Fibroblast of villous mesenchyme (primary cell): ENCODE measurements at regions not wholly inside any gene's neighbourhood (a gene's known extent, or its start where the extent isn't known, plus 50 kb on each side); places are given as distances from the start of the nearest gene placed in this dataset.
"Not testable (repeated sequence)": the region's sequence is repeated elsewhere in the genome, so short reads cannot be mapped to it uniquely, and the experiment has no call there.

Experiments
- DNase-seq: peaks from one replicate; pipeline ENCODE4 v3.0.0-alpha.2; 2010; ENCODE audit warnings: low read depth
- H3K4me3 ChIP-seq: 2 replicates; pipeline ENCODE4 v1.5.1; 2011; ENCODE audit warnings: low read depth, mild to moderate bottlenecking, low read length
- TF ChIP-seq, protein P1 (sequence below): IDR thresholded peaks from 2 replicates; pipeline ENCODE4 v1.5.1; 2012; ENCODE audit warnings: low read depth, mild to moderate bottlenecking, low read length; ENCODE audit not compliant: insufficient read depth

DNA sequence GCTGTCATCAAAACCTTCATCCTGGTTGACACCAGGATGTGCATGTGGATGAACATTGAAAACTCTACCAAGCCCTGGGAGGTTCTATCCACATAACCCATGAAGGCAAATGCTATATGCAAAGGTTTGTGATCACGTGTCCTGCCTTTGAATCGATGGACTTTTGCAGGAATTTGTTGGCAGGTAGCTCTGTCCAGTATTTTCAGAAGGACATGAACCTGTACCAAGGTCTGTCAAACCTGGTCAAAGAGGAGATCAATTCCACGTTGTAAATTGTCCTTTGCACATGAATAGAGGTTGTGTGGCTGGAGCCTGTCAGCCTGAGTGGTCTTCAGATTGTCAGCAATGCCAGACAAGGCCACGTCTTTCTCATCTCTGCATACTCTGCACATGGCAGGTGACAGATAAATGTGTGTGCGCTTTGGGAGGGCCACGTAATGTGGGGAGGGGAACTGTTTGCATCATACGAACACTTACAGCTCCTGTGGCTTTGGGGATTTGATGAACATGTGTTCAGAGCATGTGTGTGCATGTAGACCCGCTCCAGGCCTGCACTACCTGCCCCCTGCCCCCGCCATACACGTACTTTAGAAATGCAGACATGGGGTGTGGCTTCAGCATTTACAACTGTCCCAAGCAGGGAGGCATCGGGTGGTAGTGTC lies 169.1 kb downstream of the ERMARD start:
- DNase-seq, result no peak
- no peak overlapping the region for H3K4me3 ChIP-seq
- TF ChIP-seq, protein P1, sequence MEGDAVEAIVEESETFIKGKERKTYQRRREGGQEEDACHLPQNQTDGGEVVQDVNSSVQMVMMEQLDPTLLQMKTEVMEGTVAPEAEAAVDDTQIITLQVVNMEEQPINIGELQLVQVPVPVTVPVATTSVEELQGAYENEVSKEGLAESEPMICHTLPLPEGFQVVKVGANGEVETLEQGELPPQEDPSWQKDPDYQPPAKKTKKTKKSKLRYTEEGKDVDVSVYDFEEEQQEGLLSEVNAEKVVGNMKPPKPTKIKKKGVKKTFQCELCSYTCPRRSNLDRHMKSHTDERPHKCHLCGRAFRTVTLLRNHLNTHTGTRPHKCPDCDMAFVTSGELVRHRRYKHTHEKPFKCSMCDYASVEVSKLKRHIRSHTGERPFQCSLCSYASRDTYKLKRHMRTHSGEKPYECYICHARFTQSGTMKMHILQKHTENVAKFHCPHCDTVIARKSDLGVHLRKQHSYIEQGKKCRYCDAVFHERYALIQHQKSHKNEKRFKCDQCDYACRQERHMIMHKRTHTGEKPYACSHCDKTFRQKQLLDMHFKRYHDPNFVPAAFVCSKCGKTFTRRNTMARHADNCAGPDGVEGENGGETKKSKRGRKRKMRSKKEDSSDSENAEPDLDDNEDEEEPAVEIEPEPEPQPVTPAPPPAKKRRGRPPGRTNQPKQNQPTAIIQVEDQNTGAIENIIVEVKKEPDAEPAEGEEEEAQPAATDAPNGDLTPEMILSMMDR, result no peak

DNA sequence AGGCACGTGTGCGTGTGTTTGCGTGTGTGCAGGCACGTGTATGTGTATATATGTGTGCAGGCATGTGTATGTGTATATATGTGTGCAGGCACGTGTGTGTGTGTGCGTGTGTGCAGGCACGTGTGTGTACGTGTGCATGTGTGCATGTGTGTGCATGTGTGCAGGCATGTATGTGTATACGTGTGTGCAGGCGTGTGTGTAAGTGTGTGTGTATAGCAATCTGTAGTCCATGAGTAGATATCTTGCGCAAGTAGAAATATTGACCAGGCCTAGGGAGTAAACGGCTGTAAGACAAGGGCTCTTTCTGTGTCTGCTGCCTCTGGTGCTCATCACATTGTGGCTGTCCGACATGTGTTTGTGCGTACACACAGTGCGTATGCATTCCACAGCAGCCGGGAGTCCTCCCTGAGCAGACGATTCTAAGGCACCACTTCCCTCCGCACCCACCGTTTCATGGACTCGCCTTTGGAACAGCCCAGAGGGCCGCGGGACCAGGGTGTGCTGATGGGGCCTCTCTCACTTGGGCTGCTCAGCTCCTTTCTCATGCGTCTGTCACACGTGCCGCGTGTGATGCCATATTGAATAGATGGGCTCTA lies 167.6 kb downstream of the ERMARD start:
- no peak for DNase-seq
- TF ChIP-seq, protein P1, result no peak
- no peak overlapping the region for H3K4me3 ChIP-seq

DNA sequence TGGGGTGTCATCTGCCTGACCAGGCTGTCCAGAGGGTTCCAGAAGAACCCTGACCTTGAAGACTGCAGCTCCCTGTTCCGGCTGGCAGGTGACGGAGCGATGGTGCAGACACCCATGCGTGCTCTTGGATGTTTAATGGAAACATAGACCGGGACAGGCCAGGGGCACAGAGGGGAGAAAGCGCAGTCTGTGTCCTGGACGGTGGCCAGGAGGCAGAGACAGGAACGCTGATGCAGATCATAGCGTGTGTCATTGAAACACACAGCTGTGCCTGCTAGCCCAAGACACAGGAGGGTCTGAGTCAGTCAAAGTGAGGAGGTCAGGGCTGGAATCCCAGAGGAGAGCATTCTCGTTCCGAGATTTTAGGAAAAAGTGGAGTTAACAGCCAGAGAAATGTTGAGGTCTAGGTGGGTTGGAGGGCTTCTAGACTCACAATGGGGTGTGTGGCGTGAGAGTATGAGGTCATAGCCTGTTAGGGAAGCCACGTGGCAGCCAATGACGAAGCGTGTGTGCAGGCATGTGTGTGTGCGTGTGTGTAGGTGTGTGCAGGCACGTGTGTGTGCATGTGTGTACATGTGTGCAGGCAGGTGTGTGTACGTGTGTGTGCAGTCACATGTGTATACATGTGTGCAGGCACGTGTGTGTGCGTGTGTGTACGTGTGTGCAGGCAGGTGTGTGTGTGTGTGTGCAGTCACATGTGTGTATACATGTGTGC lies 167.0 kb downstream of the ERMARD start:
- no peak for DNase-seq
- TF ChIP-seq, protein P1, result no peak

DNA sequence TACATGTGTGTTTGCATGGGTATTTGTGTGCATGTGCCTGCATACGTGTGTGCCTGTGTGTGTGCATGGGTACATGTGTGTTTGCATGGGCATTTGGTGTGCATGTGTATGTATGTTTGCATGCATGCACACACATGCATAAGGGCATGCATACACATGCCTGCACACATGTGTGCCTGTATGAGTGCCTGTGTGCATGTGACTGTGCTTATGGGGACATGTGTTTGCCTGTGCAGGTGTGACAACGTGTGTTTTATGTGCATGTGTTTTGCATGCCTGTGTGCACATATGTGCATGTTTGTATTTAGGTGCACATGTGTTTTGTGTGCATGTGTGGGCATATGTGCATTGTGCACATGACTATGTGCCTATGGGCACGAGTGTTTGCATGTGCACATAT lies 165.7 kb downstream of the ERMARD start:
- TF ChIP-seq, protein P1, result no peak
- no peak for DNase-seq
- no peak overlapping the region for H3K4me3 ChIP-seq

More for the DNA sequence above, 167.0 kb downstream of the ERMARD start:
- H3K4me3 ChIP-seq, result no peak overlapping the region

DNA sequence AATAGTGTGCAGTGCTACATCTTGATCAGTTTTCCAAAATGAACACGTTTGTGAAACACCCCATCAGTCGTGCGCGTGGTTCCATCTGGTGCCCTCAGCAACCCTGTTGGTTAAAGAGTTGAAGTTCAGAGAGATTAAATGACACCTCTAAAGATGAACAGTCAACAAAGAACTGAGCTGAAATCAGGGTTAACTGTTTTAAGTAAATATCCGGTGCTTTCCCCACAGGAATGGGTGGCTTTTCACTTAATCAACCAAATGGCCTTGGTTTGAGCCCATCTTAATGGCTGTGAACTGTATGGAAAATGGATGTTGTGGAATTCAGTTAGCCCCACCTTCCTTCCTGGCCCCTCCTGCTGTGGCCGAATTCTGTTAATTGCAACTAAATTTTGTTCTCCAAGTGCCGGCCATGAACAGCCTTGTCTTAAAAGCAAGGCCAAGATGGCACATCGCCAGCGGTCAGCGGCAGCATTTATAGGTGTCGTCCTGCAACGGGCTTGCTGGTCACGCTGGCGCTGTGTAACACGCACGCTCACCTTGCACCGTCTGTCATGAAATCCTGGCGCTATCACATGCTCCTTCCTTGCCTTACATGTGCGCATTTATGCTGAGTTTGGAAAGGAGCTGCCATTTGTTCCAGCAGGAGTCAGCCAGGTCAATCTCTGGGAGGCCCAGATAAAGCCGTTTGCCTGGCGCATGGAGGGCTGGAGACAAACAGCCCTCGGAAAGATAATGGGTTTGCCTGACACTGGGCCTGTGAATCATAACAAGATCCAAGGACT lies 164.5 kb downstream of the ERMARD start:
- TF ChIP-seq, protein P1, result no peak
- no peak for DNase-seq
- no peak overlapping the region for H3K4me3 ChIP-seq

DNA sequence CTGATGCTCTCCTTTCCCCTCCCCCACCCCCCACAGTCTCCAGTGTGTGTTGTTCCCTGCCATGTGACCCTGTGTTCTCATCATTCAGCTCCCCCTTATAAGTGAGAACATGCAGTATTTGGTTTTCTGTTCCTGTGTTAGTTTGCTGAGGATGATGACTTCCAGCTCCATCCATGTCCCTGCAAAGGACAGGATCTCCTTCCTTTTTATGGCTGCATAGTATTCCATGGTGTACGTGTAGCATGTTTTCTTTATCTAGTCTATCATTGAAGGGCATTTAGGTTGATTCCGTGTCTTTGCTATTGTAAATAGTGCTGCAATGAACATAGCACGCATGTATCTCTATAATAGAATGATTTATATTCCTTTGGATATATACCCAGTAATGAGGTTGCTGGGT lies 162.3 kb downstream of the ERMARD start:
- not testable (repeated sequence) for DNase-seq, H3K4me3 ChIP-seq
